PC-3 (cell line): ENCODE measurements at regions not wholly inside any gene's neighbourhood (a gene's known extent, or its start where the extent isn't known, plus 50 kb on each side); places are given as distances from the start of the nearest gene placed in this dataset.

Source experiments
- CTCF ChIP-seq: fragments of 300-600 bp; sonication (generic); conservative IDR thresholded peaks from 2 replicates; pipeline ENCODE4 v1.5.1; 2017; ENCODE audit warnings: antibody characterized with exemption, low read depth, mild to moderate bottlenecking, low read length
- EZH2 ChIP-seq: fragments of 300-600 bp; sonication (generic); IDR thresholded peaks from one replicate; pipeline ENCODE4 v1.6.1; 2017; ENCODE audit warnings: antibody characterized with exemption, mild to moderate bottlenecking, low read length; ENCODE audit not compliant: unreplicated experiment
- EZH2phosphoT487 ChIP-seq: fragments of 300-600 bp; sonication (generic); IDR thresholded peaks from 2 replicates; pipeline ENCODE4 v1.6.1; 2018; ENCODE audit warnings: mild to moderate bottlenecking, antibody characterized with exemption, low read length, borderline replicate concordance

GRCh38 chr5:86108825-86109224 is 508.9 kb upstream of the COX7C start:
- TF ChIP-seq CTCF (no peak), EZH2 (no peak), EZH2phosphoT487 (no peak)
